Hepatocyte (in vitro differentiated cells): ENCODE measurements at regions not wholly inside any gene's neighbourhood (a gene's known extent, or its start where the extent isn't known, plus 50 kb on each side); places are given as distances from the start of the nearest gene placed in this dataset.

Experiments
- EZH2 ChIP-seq: fragments of 200-600 bp; sonication (generic); IDR thresholded peaks from 2 replicates; pipeline ENCODE4 v1.6.1; 2016; ENCODE audit warnings: antibody characterized with exemption, mild to moderate bottlenecking, borderline replicate concordance
- TF ChIP-seq, protein P1 (sequence below): fragments of 200-600 bp; sonication (generic); IDR thresholded peaks from 2 replicates; pipeline ENCODE4 v1.5.1; 2016; ENCODE audit warnings: antibody characterized with exemption, mild to moderate bottlenecking; ENCODE audit not compliant: poor library complexity

DNA sequence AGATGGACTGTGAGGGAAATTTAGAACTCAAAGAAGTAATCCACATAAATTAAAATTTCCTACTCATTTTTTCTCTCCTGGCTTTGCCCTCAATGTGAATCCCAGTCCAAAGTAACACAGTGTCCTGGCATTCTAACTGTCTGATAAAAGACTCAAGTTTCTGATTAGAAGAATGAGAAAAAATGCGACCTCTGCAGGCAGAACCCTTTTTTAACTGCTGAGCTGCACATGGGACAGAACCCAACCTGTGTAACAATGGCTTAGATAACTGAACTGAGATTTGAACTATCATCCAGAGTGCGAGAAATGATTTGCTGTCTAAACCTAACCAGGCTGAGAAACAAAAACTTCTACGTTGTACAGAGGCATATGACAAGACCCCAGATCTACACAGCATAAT lies 385.6 kb upstream of the LRRC4C start:
- TF ChIP-seq, protein P1, sequence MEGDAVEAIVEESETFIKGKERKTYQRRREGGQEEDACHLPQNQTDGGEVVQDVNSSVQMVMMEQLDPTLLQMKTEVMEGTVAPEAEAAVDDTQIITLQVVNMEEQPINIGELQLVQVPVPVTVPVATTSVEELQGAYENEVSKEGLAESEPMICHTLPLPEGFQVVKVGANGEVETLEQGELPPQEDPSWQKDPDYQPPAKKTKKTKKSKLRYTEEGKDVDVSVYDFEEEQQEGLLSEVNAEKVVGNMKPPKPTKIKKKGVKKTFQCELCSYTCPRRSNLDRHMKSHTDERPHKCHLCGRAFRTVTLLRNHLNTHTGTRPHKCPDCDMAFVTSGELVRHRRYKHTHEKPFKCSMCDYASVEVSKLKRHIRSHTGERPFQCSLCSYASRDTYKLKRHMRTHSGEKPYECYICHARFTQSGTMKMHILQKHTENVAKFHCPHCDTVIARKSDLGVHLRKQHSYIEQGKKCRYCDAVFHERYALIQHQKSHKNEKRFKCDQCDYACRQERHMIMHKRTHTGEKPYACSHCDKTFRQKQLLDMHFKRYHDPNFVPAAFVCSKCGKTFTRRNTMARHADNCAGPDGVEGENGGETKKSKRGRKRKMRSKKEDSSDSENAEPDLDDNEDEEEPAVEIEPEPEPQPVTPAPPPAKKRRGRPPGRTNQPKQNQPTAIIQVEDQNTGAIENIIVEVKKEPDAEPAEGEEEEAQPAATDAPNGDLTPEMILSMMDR = no peak
- no peak for TF ChIP-seq EZH2
